Astrocyte of the cerebellum (primary cell): ENCODE measurements at regions not wholly inside any gene's neighbourhood (a gene's known extent, or its start where the extent isn't known, plus 50 kb on each side); places are given as distances from the start of the nearest gene placed in this dataset.

Experiments
- DNase-seq: peaks from one replicate; pipeline ENCODE4 v3.0.0-alpha.2; 2011; ENCODE audit warnings: low read depth
- H3K4me3 ChIP-seq: 2 replicates; pipeline ENCODE4 v1.5.1; 2011; ENCODE audit warnings: mild to moderate bottlenecking, low read depth, low read length, moderate library complexity
- in situ Hi-C: cut with HindIII; loops from 2 replicates; pipeline ENCODE4 v1.10.0; 2017; ENCODE audit warnings: low sequenced_read_pairs
- TF ChIP-seq, protein P1 (sequence below): IDR thresholded peaks from 2 replicates; pipeline ENCODE4 v1.5.1; 2012; ENCODE audit warnings: low read length, low read depth, moderate library complexity, mild to moderate bottlenecking; ENCODE audit errors: missing control alignments

DNA sequence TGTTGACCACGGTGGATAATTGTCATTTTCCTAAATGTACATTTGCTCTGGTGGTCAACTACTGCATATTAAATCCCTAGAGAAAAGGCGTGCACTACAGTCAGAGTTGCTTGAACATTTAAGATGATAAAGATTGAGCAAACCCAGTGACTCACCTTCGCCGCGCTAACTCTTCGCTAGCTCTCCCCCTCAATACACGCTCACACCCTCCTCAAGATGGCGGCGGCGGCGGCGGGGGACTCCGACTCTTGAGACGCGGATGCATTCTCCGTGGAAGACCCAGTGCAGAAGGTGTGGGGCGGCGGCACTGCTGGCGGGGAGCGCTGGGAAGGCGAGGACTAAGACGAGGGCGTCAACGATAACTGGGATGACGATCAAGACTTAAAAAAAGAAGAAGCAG is 79.8 kb upstream of the PFN2 start:
- in situ Hi-C loops = no loop called here
- no peak for DNase-seq
- no peak overlapping the region for H3K4me3 ChIP-seq
- TF ChIP-seq, protein P1, sequence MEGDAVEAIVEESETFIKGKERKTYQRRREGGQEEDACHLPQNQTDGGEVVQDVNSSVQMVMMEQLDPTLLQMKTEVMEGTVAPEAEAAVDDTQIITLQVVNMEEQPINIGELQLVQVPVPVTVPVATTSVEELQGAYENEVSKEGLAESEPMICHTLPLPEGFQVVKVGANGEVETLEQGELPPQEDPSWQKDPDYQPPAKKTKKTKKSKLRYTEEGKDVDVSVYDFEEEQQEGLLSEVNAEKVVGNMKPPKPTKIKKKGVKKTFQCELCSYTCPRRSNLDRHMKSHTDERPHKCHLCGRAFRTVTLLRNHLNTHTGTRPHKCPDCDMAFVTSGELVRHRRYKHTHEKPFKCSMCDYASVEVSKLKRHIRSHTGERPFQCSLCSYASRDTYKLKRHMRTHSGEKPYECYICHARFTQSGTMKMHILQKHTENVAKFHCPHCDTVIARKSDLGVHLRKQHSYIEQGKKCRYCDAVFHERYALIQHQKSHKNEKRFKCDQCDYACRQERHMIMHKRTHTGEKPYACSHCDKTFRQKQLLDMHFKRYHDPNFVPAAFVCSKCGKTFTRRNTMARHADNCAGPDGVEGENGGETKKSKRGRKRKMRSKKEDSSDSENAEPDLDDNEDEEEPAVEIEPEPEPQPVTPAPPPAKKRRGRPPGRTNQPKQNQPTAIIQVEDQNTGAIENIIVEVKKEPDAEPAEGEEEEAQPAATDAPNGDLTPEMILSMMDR = no peak

DNA sequence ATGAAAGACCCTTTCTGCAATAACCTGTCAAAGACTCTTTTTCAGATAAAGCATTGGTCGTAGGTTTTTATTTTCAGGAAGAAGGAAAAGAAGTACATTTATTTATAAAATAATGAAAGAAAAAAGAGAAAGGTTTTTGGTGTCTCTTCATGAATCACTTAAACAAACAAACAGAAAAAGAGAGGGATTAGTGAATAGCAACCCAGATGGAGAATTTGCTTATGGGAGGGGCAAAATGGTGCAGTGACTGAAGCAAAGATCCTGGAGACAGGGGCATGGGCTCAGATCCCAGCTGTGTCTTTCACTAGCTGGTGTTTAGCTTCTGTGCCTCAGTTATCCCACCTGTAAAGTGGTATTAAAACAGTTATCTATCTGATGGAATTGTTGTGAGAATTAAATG is 78.6 kb upstream of the PFN2 start:
- H3K4me3 ChIP-seq = no peak overlapping the region
- TF ChIP-seq, protein P1 = no peak
- in situ Hi-C loops = no loop called here
- DNase-seq = no peak

DNA sequence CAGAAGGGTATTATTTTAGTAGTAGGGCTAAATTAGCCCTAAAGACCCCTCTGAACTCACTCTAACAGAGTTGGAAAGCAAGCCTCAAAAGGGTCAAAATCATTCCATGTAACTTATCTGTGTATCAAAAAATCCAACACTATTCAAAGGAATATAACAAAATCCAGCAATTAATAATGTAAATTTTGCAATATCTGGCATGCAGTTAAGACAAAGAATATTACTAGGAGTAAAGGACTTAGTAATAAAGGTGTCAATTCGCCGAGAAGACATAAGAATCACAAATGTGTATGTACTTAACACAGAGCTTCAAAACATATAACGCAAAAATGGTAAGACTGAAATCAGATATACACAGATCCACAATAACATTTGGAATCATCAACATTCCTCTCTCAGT is 71.2 kb upstream of the PFN2 start:
- TF ChIP-seq, protein P1 = no peak
- DNase-seq = no peak
- in situ Hi-C loops = no loop called here
- H3K4me3 ChIP-seq = no peak overlapping the region

DNA sequence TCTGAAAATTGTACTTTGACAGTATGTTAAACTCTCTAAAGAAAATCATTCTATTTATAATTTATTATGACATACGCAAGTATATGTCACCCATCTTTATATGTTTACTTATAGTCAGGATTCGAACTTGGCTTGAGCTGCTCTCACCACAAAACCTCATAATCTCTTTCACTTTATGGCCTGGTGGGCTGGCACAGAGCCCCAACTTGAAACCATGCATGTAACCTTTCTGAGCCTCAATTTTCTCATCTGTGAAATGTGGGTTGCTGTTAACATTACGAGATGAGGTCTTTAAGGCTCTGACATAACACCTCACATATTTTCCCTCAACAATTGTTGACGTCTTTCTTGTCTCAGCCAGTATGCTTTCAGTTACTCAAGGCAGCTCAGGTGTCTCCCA is 69.4 kb upstream of the PFN2 start:
- in situ Hi-C loops = no loop called here

DNA sequence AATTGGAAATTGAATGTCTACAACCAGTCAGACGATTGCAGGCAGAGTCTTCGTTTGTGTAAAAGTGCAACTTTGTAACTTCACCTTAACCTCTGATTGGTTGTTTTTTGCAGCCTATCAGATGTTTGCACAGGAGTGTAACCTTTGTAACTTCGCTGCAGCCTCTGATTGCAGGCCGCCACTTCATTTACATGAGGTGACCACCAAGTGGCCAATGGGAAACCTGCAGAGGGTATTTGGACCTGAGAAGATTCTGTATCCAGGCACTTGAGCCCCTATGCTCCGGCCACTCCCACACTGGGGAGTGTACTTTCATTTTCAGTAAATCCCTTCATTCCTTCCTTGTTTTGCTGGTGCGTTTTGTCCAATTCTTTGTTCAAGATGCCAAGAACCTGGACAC is 68.1 kb upstream of the PFN2 start:
- in situ Hi-C loops = no loop called here
- TF ChIP-seq, protein P1 = no peak
- DNase-seq = no peak
- no peak overlapping the region for H3K4me3 ChIP-seq

More for the DNA sequence above, 69.4 kb upstream of the PFN2 start:
- TF ChIP-seq, protein P1 = no peak
- DNase-seq = no peak
- no peak overlapping the region for H3K4me3 ChIP-seq

DNA sequence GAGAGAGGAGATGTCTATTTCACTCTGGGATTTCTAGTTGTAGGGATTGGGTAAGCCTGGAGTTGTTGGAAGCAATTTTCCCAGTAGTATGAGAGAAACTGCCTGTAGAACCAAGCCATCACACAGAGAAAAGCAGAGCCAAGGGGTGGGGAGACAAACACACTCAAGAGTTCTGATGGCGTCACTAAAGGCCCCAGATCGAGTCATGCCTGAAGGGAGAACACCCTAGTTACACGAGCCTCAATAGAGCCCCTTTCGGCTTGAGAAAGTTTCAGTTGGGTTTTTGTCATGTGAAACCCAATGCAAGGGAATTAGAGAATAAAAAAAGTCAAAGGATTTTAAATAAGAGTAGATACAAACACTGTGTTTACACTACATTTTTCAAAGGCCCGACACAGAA is 66.1 kb upstream of the PFN2 start:
- in situ Hi-C loops = no loop called here
- TF ChIP-seq, protein P1 = no peak
- DNase-seq = no peak
- no peak overlapping the region for H3K4me3 ChIP-seq
